ENCODE measurements at regions not wholly inside any gene's neighbourhood (a gene's known extent, or its start where the extent isn't known, plus 50 kb on each side); places are given as distances from the start of the nearest gene placed in this dataset.

DNA sequence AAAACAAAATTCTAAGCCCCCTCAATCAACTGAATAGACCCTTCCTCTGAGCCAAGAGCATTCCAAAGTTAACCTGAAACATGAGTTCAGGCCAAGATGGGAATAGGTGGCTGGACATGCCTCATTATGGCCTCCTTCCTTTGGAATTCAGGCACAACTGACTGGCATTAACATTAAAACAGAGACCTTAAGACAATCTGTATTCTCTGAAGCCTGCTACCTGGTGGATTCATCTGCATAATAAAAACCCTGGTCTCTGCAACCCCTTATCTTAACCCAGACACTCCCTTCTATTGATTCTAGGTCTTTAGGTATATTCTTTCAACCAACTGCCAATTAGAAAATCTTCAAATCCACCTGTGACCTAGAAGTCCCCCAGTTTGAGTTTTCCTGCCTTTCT lies 66.3 kb downstream of the JRKL start:
- TF ChIP-seq CTCF (IDR thresholded peaks at IDR 0.05) (no peak), POLR2A (IDR thresholded peaks at IDR 0.05) (no peak)

Data from esophagus squamous epithelium (tissue), 4 donors.